ENCODE measurements at regions not wholly inside any gene's neighbourhood (a gene's known extent, or its start where the extent isn't known, plus 50 kb on each side); places are given as distances from the start of the nearest gene placed in this dataset.

DNA sequence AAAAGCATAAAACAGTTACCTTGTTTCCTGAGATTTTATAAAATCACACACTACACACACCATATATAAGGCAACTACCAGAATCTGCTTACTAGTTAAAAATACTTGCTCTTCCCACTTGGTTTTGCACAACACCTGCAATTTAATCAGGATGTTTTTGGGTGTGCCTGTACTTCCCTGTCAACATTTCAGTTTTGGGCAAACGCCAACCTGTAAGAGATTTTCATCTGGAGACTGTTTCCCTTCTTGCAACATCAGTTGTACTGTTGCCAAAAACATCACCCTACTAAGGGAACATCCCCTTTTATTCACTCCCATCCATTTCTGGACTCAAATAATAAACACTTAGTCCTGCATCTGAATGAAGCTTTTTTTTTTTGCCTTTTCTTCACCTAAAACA, 172.3 kb downstream of the DUSP6 start:
- TF ChIP-seq, protein P1, sequence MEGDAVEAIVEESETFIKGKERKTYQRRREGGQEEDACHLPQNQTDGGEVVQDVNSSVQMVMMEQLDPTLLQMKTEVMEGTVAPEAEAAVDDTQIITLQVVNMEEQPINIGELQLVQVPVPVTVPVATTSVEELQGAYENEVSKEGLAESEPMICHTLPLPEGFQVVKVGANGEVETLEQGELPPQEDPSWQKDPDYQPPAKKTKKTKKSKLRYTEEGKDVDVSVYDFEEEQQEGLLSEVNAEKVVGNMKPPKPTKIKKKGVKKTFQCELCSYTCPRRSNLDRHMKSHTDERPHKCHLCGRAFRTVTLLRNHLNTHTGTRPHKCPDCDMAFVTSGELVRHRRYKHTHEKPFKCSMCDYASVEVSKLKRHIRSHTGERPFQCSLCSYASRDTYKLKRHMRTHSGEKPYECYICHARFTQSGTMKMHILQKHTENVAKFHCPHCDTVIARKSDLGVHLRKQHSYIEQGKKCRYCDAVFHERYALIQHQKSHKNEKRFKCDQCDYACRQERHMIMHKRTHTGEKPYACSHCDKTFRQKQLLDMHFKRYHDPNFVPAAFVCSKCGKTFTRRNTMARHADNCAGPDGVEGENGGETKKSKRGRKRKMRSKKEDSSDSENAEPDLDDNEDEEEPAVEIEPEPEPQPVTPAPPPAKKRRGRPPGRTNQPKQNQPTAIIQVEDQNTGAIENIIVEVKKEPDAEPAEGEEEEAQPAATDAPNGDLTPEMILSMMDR (IDR thresholded peaks at IDR 0.05) = no peak
- no peak for TF ChIP-seq EZH2 (IDR thresholded peaks at IDR 0.05)
